H9 (cell line): ENCODE measurements at regions not wholly inside any gene's neighbourhood (a gene's known extent, or its start where the extent isn't known, plus 50 kb on each side); places are given as distances from the start of the nearest gene placed in this dataset.

ENCODE experiments used
- DNase-seq: peaks from one replicate; pipeline ENCODE4 v3.0.0-alpha.2; 2017
- H2AFZ ChIP-seq: one replicate; pipeline ENCODE4 v1.6.1; 2013; ENCODE audit warnings: mild to moderate bottlenecking, low read length, control low read depth, moderate library complexity
- H2AK5ac ChIP-seq: 2 replicates; pipeline ENCODE4 v1.6.1; 2013; ENCODE audit warnings: low read length, control low read depth, mixed read lengths; ENCODE audit not compliant: insufficient read length
- H2BK120ac ChIP-seq: one replicate; pipeline ENCODE4 v1.6.1; 2013; ENCODE audit warnings: low read depth, mild to moderate bottlenecking, low read length, control low read depth, inconsistent platforms; ENCODE audit not compliant: poor library complexity, severe bottlenecking
- H2BK12ac ChIP-seq: 2 replicates; pipeline ENCODE4 v1.6.1; 2013; ENCODE audit warnings: low read length, control low read depth, mixed read lengths, low read depth; ENCODE audit not compliant: insufficient read length
- H2BK15ac ChIP-seq: 2 replicates; pipeline ENCODE4 v1.6.1; 2013; ENCODE audit warnings: low read depth, low read length, control low read depth
- H2BK20ac ChIP-seq: one replicate; pipeline ENCODE4 v1.6.1; 2013; ENCODE audit warnings: low read depth, mild to moderate bottlenecking, low read length, control low read depth, inconsistent platforms; ENCODE audit not compliant: poor library complexity, severe bottlenecking
- H2BK5ac ChIP-seq: 2 replicates; pipeline ENCODE4 v1.6.1; 2013; ENCODE audit warnings: low read length, control low read depth, mixed read lengths; ENCODE audit not compliant: insufficient read length
- H3K14ac ChIP-seq: 2 replicates; pipeline ENCODE4 v1.6.1; 2013; ENCODE audit warnings: low read length, control low read depth; ENCODE audit not compliant: insufficient read depth
- H3K18ac ChIP-seq: 2 replicates; pipeline ENCODE4 v1.6.1; 2013; ENCODE audit warnings: low read depth, mild to moderate bottlenecking, mixed read lengths, low read length, control low read depth; ENCODE audit not compliant: insufficient read length
- H3K23ac ChIP-seq: 2 replicates; pipeline ENCODE4 v1.6.1; 2013; ENCODE audit warnings: low read length, control low read depth, mixed read lengths, low read depth; ENCODE audit not compliant: insufficient read length
- H3K23me2 ChIP-seq: 2 replicates; pipeline ENCODE4 v1.6.1; 2013; ENCODE audit warnings: low read depth, mild to moderate bottlenecking, mixed read lengths, low read length, control low read depth; ENCODE audit not compliant: insufficient read length, poor library complexity, severe bottlenecking
- H3K27ac ChIP-seq: 2 replicates; pipeline ENCODE4 v1.5.1; 2013; ENCODE audit warnings: low read length, control low read depth, mixed read lengths, low read depth; ENCODE audit not compliant: insufficient read length
- H3K27me3 ChIP-seq: 2 replicates; pipeline ENCODE4 v1.6.1; 2013; ENCODE audit warnings: low read length, control low read depth, inconsistent platforms; ENCODE audit not compliant: insufficient read depth
- H3K4ac ChIP-seq: 2 replicates; pipeline ENCODE4 v1.6.1; 2013; ENCODE audit warnings: low read depth, mild to moderate bottlenecking, control low read depth, inconsistent platforms, low read length, moderate library complexity
- H3K4me1 ChIP-seq: 2 replicates; pipeline ENCODE4 v1.6.1; 2013; ENCODE audit warnings: low read length, control low read depth, inconsistent platforms; ENCODE audit not compliant: insufficient read depth
- H3K4me2 ChIP-seq: 2 replicates; pipeline ENCODE4 v1.6.1; 2013; ENCODE audit warnings: low read length, control low read depth, mixed read lengths; ENCODE audit not compliant: insufficient read length, insufficient read depth
- H3K56ac ChIP-seq: 2 replicates; pipeline ENCODE4 v1.6.1; 2013; ENCODE audit warnings: low read depth, mild to moderate bottlenecking, mixed read lengths, low read length, control low read depth; ENCODE audit not compliant: insufficient read length
- H3K79me1 ChIP-seq: 2 replicates; pipeline ENCODE4 v1.6.1; 2013; ENCODE audit warnings: low read depth, mild to moderate bottlenecking, moderate library complexity, low read length, control low read depth, inconsistent platforms; ENCODE audit not compliant: insufficient read depth, poor library complexity, severe bottlenecking
- H3K79me2 ChIP-seq: 2 replicates; pipeline ENCODE4 v1.6.1; 2013; ENCODE audit warnings: low read length, control low read depth, inconsistent platforms; ENCODE audit not compliant: insufficient read depth
- H3K9ac ChIP-seq: 2 replicates; pipeline ENCODE4 v1.6.1; 2013; ENCODE audit warnings: low read length, control low read depth, mixed read lengths; ENCODE audit not compliant: insufficient read length; ENCODE audit errors: extremely low read depth
- H3K9me3 ChIP-seq: one replicate; pipeline ENCODE4 v1.6.1; 2013; ENCODE audit warnings: low read depth, low read length, inconsistent platforms; ENCODE audit not compliant: control insufficient read depth
- H3T11ph ChIP-seq: one replicate; pipeline ENCODE4 v1.6.1; 2013; ENCODE audit warnings: mild to moderate bottlenecking, low read length, control low read depth, inconsistent platforms
- H4K20me1 ChIP-seq: one replicate; pipeline ENCODE4 v1.6.1; 2013; ENCODE audit not compliant: control insufficient read depth, insufficient read length, insufficient read depth
- H4K5ac ChIP-seq: 2 replicates; pipeline ENCODE4 v1.6.1; 2013; ENCODE audit warnings: low read depth, mild to moderate bottlenecking, mixed read lengths, low read length, control low read depth; ENCODE audit not compliant: insufficient read length
- H4K8ac ChIP-seq: replicated peaks from 2 replicates; pipeline ENCODE4 v1.6.1; 2013; ENCODE audit warnings: low read length, control low read depth, mixed read lengths, low read depth; ENCODE audit not compliant: insufficient read length
- H4K91ac ChIP-seq: 2 replicates; pipeline ENCODE4 v1.6.1; 2013; ENCODE audit warnings: low read depth, mild to moderate bottlenecking, moderate library complexity, mixed read lengths, low read length, control low read depth; ENCODE audit not compliant: insufficient read length
- H3K27ac Mint-ChIP-seq, 3 experiments: 2 replicates in 2 of 3; 3 replicates in 1 of 3; pipeline ENCODE4 v1.8.0; 2020 to 2021; ENCODE audit warnings: mixed read lengths in 3 of 3, mild to moderate bottlenecking in 1 of 3, moderate library complexity in 1 of 3
- H3K27me3 Mint-ChIP-seq: 2 replicates; pipeline ENCODE4 v1.8.0; 2021; ENCODE audit warnings: low read depth, mild to moderate bottlenecking, moderate library complexity, mixed read lengths
- H3K36me3 Mint-ChIP-seq, 3 experiments: 2 replicates in 2 of 3; 3 replicates in 1 of 3; pipeline ENCODE4 v1.8.0; 2020 to 2021; ENCODE audit warnings: low read depth in 3 of 3, mixed read lengths in 3 of 3; ENCODE audit not compliant: insufficient read depth in 1 of 3
- H3K4me1 Mint-ChIP-seq, 2 experiments: 2 replicates each; pipeline ENCODE4 v1.8.0; 2020; ENCODE audit warnings: mixed read lengths in 2 of 2
- H3K4me3 Mint-ChIP-seq, 2 experiments: 2 replicates in 1 of 2; 3 replicates in 1 of 2; pipeline ENCODE4 v1.8.0; 2020 to 2021; ENCODE audit warnings: mild to moderate bottlenecking in 2 of 2, mixed read lengths in 2 of 2, moderate library complexity in 1 of 2
- H3K9me3 Mint-ChIP-seq, 2 experiments: 2 replicates in 1 of 2; 3 replicates in 1 of 2; pipeline ENCODE4 v1.8.0; 2020; ENCODE audit warnings: mild to moderate bottlenecking in 2 of 2, mixed read lengths in 2 of 2, moderate library complexity in 1 of 2
- WGBS: extraction: QIAGEN DNeasy Blood & Tissue Kit; methylation state at CpG from one replicate; pipeline ENCODE4 v1.1.7; 2013; ENCODE audit warnings: missing lambda C conversion rate, low lambda C conversion rate, mixed read lengths; ENCODE audit not compliant: insufficient read length; ENCODE audit errors: extremely low coverage; 5-methylcytosine and 5-hydroxymethylcytosine counted together
- TF ChIP-seq, protein P1 (sequence below): fragments of 200-600 bp; sonication (generic); conservative IDR thresholded peaks from 3 replicates; pipeline ENCODE4 v1.8.0; 2021; ENCODE audit warnings: antibody characterized with exemption, mild to moderate bottlenecking

GRCh38 chr3:96488708-96489107, 325.7 kb upstream of the EPHA6 start:
- no peaks in the 10 kb centered on the region for H3K27me3 ChIP-seq
- Mint-ChIP-seq H3K4me3 (no peak overlapping the region), H3K27ac (no peak overlapping the region), H3K36me3 (no peaks in the 10 kb centered on the region; a peak in 1 of 7 replicates), H3K4me1 (no peaks in the 10 kb centered on the region), H3K27me3 (no peaks in the 10 kb centered on the region), H3K9me3 (peaks cover 3 to 4% of the 10 kb centered on the region in 2 experiments; a peak in 2 of 5 replicates)
- no peak overlapping the region for H3K9ac ChIP-seq
- no peak overlapping the region for H2BK120ac ChIP-seq
- H2BK15ac ChIP-seq = no peak overlapping the region
- no peak overlapping the region for H2BK12ac ChIP-seq
- no peak overlapping the region for H3K23ac ChIP-seq
- no peak overlapping the region for H2AK5ac ChIP-seq
- WGBS = no CpG with 5 or more reads among the region's 4 CpGs
- no peaks in the 10 kb centered on the region for H3K79me2 ChIP-seq
- H4K20me1 ChIP-seq = no peaks in the 10 kb centered on the region
- H2AFZ ChIP-seq = no peak overlapping the region
- no peak overlapping the region for H3K56ac ChIP-seq
- H3K18ac ChIP-seq = no peak overlapping the region
- no peak overlapping the region for H2BK20ac ChIP-seq
- H3K14ac ChIP-seq = no peak overlapping the region
- H4K91ac ChIP-seq = no peak overlapping the region
- DNase-seq = no peak
- H3K79me1 ChIP-seq = no peaks in the 10 kb centered on the region
- H3K9me3 ChIP-seq = no peaks in the 10 kb centered on the region
- H3K27ac ChIP-seq = no peak overlapping the region
- H2BK5ac ChIP-seq = no peak overlapping the region
- H4K5ac ChIP-seq = no peak overlapping the region
- H3T11ph ChIP-seq = no peak overlapping the region
- no peaks in the 10 kb centered on the region for H3K4me1 ChIP-seq
- H3K23me2 ChIP-seq = no peaks in the 10 kb centered on the region
- no peak overlapping the region for H3K4ac ChIP-seq
- TF ChIP-seq, protein P1, sequence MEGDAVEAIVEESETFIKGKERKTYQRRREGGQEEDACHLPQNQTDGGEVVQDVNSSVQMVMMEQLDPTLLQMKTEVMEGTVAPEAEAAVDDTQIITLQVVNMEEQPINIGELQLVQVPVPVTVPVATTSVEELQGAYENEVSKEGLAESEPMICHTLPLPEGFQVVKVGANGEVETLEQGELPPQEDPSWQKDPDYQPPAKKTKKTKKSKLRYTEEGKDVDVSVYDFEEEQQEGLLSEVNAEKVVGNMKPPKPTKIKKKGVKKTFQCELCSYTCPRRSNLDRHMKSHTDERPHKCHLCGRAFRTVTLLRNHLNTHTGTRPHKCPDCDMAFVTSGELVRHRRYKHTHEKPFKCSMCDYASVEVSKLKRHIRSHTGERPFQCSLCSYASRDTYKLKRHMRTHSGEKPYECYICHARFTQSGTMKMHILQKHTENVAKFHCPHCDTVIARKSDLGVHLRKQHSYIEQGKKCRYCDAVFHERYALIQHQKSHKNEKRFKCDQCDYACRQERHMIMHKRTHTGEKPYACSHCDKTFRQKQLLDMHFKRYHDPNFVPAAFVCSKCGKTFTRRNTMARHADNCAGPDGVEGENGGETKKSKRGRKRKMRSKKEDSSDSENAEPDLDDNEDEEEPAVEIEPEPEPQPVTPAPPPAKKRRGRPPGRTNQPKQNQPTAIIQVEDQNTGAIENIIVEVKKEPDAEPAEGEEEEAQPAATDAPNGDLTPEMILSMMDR = no peak
- no peak overlapping the region for H4K8ac ChIP-seq
- no peak overlapping the region for H3K4me2 ChIP-seq
